HEK293 (cell line): ENCODE measurements at regions not wholly inside any gene's neighbourhood (a gene's known extent, or its start where the extent isn't known, plus 50 kb on each side); places are given as distances from the start of the nearest gene placed in this dataset.

Source experiments
- CTCF ChIA-PET: fragments of 350-600 bp; formaldehyde crosslinking; extraction: SDS; loops from one replicate; lab custom pipeline; 2021; ENCODE audit warnings: antibody characterized with exemption; lab: Yijun Ruan, JAX
- POLR2A ChIA-PET: fragments of 300-600 bp; formaldehyde crosslinking; extraction: SDS; loops from one replicate; lab custom pipeline; 2020; ENCODE audit warnings: antibody characterized with exemption, inconsistent platforms; lab: Yijun Ruan, JAX
- H3K27ac ChIP-seq: fragments of 200-500 bp; sonication (Bioruptor generic); 2 replicates; pipeline ENCODE4 v1.5.1; 2014; ENCODE audit warnings: low read depth, low read length, control low read depth, inconsistent platforms; ENCODE audit errors: extremely low read depth
- H3K36me3 ChIP-seq, 2 experiments: fragments of 200-500 bp in 1 of 2; sonication (Bioruptor generic) in 1 of 2; 1 replicate in 1 of 2; 2 replicates in 1 of 2; pipeline ENCODE4 v1.5.1; 2014 to 2017; ENCODE audit warnings: inconsistent platforms in 2 of 2, low read length in 2 of 2; ENCODE audit not compliant: control insufficient read depth in 2 of 2, insufficient read depth in 1 of 2
- H3K4me1 ChIP-seq: fragments of 200-500 bp; sonication (Bioruptor generic); 2 replicates; pipeline ENCODE4 v1.5.1; 2014; ENCODE audit warnings: mild to moderate bottlenecking, low read length, inconsistent platforms; ENCODE audit not compliant: control insufficient read depth, insufficient read depth
- H3K4me3 ChIP-seq: 2 replicates; pipeline ENCODE4 v1.5.1; 2011; ENCODE audit warnings: low read depth, mild to moderate bottlenecking, control low read depth, low read length, moderate library complexity
- H3K9me3 ChIP-seq: fragments of 200-500 bp; sonication (Bioruptor generic); 2 replicates; pipeline ENCODE4 v1.5.1; 2014; ENCODE audit warnings: low read depth, low read length, inconsistent platforms; ENCODE audit not compliant: control insufficient read depth, insufficient read depth
- YY2 ChIP-seq: fragments of 450-650 bp; formaldehyde crosslinking; IDR thresholded peaks from 2 replicates; pipeline ENCODE4 v1.5.1; 2016; ENCODE audit warnings: missing biosample characterization, missing genetic modification characterization
- ZBTB1 ChIP-seq: fragments of 450-650 bp; formaldehyde crosslinking; IDR thresholded peaks from 2 replicates; pipeline ENCODE4 v1.5.1; 2016; ENCODE audit warnings: missing biosample characterization, missing genetic modification characterization
- ZBTB17 ChIP-seq: fragments of 450-650 bp; formaldehyde crosslinking; IDR thresholded peaks from 2 replicates; pipeline ENCODE4 v1.5.1; 2016; ENCODE audit warnings: missing biosample characterization, missing genetic modification characterization
- ZBTB21 ChIP-seq: fragments of 450-650 bp; formaldehyde crosslinking; IDR thresholded peaks from 2 replicates; pipeline ENCODE4 v1.5.1; 2017; ENCODE audit warnings: missing biosample characterization, missing genetic modification characterization
- ZFP37 ChIP-seq: fragments of 450-650 bp; formaldehyde crosslinking; IDR thresholded peaks from 2 replicates; pipeline ENCODE4 v1.5.1; 2016; ENCODE audit warnings: missing biosample characterization, missing genetic modification characterization
- ZNF10 ChIP-seq: fragments of 450-650 bp; formaldehyde crosslinking; IDR thresholded peaks from 2 replicates; pipeline ENCODE4 v1.5.1; 2017; ENCODE audit warnings: missing biosample characterization, missing genetic modification characterization
- ZNF2 ChIP-seq: fragments of 450-650 bp; formaldehyde crosslinking; IDR thresholded peaks from 2 replicates; pipeline ENCODE4 v1.5.1; 2016; ENCODE audit warnings: missing biosample characterization, missing genetic modification characterization
- ZNF266 ChIP-seq: fragments of 450-650 bp; formaldehyde crosslinking; IDR thresholded peaks from 2 replicates; pipeline ENCODE4 v1.5.1; 2016; ENCODE audit warnings: missing biosample characterization, missing genetic modification characterization, low read depth
- ZNF274 ChIP-seq, 2 experiments: fragments of 200-500 bp in 1 of 2; fragments of 450-650 bp in 1 of 2; sonication (Bioruptor generic) in 1 of 2; formaldehyde crosslinking in 1 of 2; IDR thresholded peaks; 2 replicates each; pipeline versions ENCODE4 v1.5.1 to v1.6.1; 2014 to 2016; ENCODE audit warnings: borderline replicate concordance in 1 of 2, inconsistent platforms in 1 of 2, low read length in 1 of 2, missing biosample characterization in 1 of 2, missing genetic modification characterization in 1 of 2
- ZNF37A ChIP-seq: fragments of 450-650 bp; IDR thresholded peaks from 2 replicates; pipeline ENCODE4 v1.5.1; 2018; ENCODE audit warnings: missing biosample characterization, missing genetic modification characterization
- ZNF404 ChIP-seq: fragments of 450-650 bp; formaldehyde crosslinking; IDR thresholded peaks from 2 replicates; pipeline ENCODE4 v1.5.1; 2017; ENCODE audit warnings: missing biosample characterization, missing genetic modification characterization
- ZNF423 ChIP-seq: fragments of 450-650 bp; formaldehyde crosslinking; IDR thresholded peaks from 2 replicates; pipeline ENCODE4 v1.5.1; 2016; ENCODE audit warnings: missing biosample characterization, missing genetic modification characterization
- ZNF433 ChIP-seq: fragments of 450-650 bp; formaldehyde crosslinking; IDR thresholded peaks from 2 replicates; pipeline ENCODE4 v1.5.1; 2016; ENCODE audit warnings: missing biosample characterization, missing genetic modification characterization, low read depth
- ZNF521 ChIP-seq: fragments of 450-650 bp; formaldehyde crosslinking; IDR thresholded peaks from 2 replicates; pipeline ENCODE4 v1.5.1; 2017; ENCODE audit warnings: missing biosample characterization, mild to moderate bottlenecking, missing genetic modification characterization
- ZNF555 ChIP-seq: fragments of 450-650 bp; formaldehyde crosslinking; conservative IDR thresholded peaks from 2 replicates; pipeline ENCODE4 v1.5.1; 2017; ENCODE audit warnings: missing biosample characterization, mild to moderate bottlenecking, missing genetic modification characterization, inconsistent platforms
- ZNF629 ChIP-seq: fragments of 450-650 bp; formaldehyde crosslinking; IDR thresholded peaks from 2 replicates; pipeline ENCODE4 v1.5.1; 2017; ENCODE audit warnings: missing biosample characterization, missing genetic modification characterization
- ZNF654 ChIP-seq: fragments of 450-650 bp; formaldehyde crosslinking; IDR thresholded peaks from 2 replicates; pipeline ENCODE4 v1.5.1; 2016; ENCODE audit warnings: low read depth, missing biosample characterization, missing genetic modification characterization
- ZNF76 ChIP-seq: fragments of 450-650 bp; formaldehyde crosslinking; IDR thresholded peaks from 2 replicates; pipeline ENCODE4; 2016; ENCODE audit warnings: low read depth, missing biosample characterization, missing genetic modification characterization, borderline replicate concordance
- ZNF768 ChIP-seq: fragments of 450-650 bp; formaldehyde crosslinking; IDR thresholded peaks from 2 replicates; pipeline ENCODE4 v1.5.1; 2018; ENCODE audit warnings: missing biosample characterization, mild to moderate bottlenecking, missing genetic modification characterization
- TF ChIP-seq, protein P1 (sequence below): fragments of 450-650 bp; formaldehyde crosslinking; IDR thresholded peaks from 2 replicates; pipeline ENCODE4 v1.5.1; 2016; ENCODE audit warnings: missing biosample characterization, missing genetic modification characterization
- TF ChIP-seq, protein P2 (sequence below): fragments of 450-650 bp; formaldehyde crosslinking; IDR thresholded peaks from 2 replicates; pipeline ENCODE4 v1.5.1; 2016; ENCODE audit warnings: missing biosample characterization, missing genetic modification characterization, low read depth
- TF ChIP-seq, protein P3 (sequence below): fragments of 450-650 bp; formaldehyde crosslinking; IDR thresholded peaks from 2 replicates; pipeline ENCODE4 v1.5.1; 2016; ENCODE audit warnings: missing biosample characterization, missing genetic modification characterization
- TF ChIP-seq, protein P4 (sequence below): fragments of 450-650 bp; formaldehyde crosslinking; IDR thresholded peaks from 2 replicates; pipeline ENCODE4 v1.5.1; 2016; ENCODE audit warnings: missing biosample characterization, missing genetic modification characterization

DNA sequence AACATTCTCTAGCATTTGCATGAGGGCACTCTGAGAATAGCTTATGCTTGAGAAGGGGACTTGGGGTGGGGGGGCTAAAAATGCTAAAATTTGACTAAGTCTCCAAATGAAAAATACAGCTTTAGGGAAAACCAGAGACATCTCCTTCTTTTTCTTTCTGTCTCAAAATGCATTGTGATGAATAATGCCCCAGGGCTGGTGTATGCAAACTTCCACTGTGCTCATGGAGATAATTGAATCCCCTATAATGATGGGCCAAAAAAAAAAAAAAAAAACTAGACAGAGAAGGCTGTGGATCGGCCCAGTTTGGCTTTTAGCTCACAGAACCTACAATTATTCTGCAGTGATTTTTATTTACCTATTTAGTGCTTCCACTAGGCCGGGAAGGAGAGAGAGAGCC, 147.9 kb upstream of the RORA start:
- H3K4me3 ChIP-seq, result no peak overlapping the region
- no peaks in the 10 kb centered on the region for H3K36me3 ChIP-seq
- POLR2A ChIA-PET, result no interaction called here
- no peak overlapping the region for H3K27ac ChIP-seq
- H3K9me3 ChIP-seq, result no peaks in the 10 kb centered on the region
- H3K4me1 ChIP-seq, result no peaks in the 10 kb centered on the region
- TF ChIP-seq, protein P1, sequence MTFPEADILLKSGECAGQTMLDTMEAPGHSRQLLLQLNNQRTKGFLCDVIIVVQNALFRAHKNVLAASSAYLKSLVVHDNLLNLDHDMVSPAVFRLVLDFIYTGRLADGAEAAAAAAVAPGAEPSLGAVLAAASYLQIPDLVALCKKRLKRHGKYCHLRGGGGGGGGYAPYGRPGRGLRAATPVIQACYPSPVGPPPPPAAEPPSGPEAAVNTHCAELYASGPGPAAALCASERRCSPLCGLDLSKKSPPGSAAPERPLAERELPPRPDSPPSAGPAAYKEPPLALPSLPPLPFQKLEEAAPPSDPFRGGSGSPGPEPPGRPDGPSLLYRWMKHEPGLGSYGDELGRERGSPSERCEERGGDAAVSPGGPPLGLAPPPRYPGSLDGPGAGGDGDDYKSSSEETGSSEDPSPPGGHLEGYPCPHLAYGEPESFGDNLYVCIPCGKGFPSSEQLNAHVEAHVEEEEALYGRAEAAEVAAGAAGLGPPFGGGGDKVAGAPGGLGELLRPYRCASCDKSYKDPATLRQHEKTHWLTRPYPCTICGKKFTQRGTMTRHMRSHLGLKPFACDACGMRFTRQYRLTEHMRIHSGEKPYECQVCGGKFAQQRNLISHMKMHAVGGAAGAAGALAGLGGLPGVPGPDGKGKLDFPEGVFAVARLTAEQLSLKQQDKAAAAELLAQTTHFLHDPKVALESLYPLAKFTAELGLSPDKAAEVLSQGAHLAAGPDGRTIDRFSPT (tag by site-specific recombination), result no peak
- TF ChIP-seq ZNF274 (IDR thresholded peaks at IDR 0.05; ENCODE audit: low read length), result no peak
- no peak for TF ChIP-seq ZNF274 (tag by site-specific recombination; IDR thresholded peaks at IDR 0.05; ENCODE audit: borderline replicate concordance)
- CTCF ChIA-PET, result no interaction called here

DNA sequence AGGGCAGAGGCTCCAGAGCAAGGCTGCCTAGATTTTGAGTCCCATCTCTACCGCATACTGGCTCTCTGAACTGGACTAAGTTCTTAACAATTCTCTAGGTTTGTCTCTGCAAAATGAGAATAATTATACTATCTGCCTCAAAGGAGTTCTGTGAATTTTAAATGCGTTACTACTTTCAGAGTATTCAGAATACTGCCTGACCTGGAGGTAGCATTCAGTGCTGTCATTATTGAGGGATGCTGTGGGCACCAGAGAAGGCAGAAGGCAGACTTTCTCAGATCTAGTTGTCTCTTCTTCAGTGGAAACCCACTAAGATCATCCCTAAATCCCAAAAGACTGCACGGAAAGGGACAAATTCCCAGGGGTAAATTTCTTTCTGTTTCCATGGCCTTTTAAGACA, 147.4 kb upstream of the RORA start:
- Histone ChIP-seq H3K9me3 (no peaks in the 10 kb centered on the region), H3K4me1 (no peaks in the 10 kb centered on the region), H3K27ac (no peak overlapping the region), H3K4me3 (no peak overlapping the region), H3K36me3 (no peaks in the 10 kb centered on the region)
- ChIA-PET CTCF (no interaction called here), POLR2A (no interaction called here)
- TF ChIP-seq ZBTB1 (no peak), ZBTB21 (tag by site-specific recombination) (no peak), ZNF423 (tag by site-specific recombination) (no peak), ZNF768 (no peak), ZNF37A (tag by site-specific recombination) (no peak), ZNF629 (no peak), ZNF10 (tag by site-specific recombination) (no peak)
- TF ChIP-seq, protein P2, sequence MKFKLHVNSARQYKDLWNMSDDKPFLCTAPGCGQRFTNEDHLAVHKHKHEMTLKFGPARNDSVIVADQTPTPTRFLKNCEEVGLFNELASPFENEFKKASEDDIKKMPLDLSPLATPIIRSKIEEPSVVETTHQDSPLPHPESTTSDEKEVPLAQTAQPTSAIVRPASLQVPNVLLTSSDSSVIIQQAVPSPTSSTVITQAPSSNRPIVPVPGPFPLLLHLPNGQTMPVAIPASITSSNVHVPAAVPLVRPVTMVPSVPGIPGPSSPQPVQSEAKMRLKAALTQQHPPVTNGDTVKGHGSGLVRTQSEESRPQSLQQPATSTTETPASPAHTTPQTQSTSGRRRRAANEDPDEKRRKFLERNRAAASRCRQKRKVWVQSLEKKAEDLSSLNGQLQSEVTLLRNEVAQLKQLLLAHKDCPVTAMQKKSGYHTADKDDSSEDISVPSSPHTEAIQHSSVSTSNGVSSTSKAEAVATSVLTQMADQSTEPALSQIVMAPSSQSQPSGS (tag by site-specific recombination), result no peak
- TF ChIP-seq, protein P3, sequence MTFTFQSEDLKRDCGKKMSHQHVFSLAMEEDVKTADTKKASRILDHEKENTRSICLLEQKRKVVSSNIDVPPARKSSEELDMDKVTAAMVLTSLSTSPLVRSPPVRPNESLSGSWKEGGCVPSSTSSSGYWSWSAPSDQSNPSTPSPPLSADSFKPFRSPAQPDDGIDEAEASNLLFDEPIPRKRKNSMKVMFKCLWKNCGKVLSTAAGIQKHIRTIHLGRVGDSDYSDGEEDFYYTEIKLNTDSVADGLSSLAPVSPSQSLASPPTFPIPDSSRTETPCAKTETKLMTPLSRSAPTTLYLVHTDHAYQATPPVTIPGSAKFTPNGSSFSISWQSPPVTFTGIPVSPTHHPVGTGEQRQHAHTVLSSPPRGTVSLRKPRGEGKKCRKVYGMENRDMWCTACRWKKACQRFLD, result no peak
- TF ChIP-seq, protein P4, sequence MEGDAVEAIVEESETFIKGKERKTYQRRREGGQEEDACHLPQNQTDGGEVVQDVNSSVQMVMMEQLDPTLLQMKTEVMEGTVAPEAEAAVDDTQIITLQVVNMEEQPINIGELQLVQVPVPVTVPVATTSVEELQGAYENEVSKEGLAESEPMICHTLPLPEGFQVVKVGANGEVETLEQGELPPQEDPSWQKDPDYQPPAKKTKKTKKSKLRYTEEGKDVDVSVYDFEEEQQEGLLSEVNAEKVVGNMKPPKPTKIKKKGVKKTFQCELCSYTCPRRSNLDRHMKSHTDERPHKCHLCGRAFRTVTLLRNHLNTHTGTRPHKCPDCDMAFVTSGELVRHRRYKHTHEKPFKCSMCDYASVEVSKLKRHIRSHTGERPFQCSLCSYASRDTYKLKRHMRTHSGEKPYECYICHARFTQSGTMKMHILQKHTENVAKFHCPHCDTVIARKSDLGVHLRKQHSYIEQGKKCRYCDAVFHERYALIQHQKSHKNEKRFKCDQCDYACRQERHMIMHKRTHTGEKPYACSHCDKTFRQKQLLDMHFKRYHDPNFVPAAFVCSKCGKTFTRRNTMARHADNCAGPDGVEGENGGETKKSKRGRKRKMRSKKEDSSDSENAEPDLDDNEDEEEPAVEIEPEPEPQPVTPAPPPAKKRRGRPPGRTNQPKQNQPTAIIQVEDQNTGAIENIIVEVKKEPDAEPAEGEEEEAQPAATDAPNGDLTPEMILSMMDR, result no peak

DNA sequence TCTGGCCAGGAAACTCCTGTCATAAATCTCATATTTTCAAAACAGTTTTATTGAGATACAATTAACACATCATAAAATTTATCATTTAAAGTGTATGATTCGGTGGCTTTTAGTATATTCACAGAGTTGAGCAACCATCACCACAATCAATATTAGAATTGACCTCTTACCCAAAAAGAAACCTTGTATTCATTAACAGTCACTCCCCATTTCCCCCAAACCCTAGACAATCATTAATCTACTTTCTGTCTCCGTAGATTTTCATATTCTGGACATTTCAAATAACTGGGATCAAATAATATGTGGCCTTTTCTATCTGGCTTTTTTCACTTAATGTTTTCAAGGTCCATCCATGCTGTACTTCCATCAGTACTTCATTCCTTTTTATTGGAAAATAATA, 145.7 kb upstream of the RORA start:
- TF ChIP-seq ZNF2 (tag by site-specific recombination) (no peak), ZNF521 (tag by site-specific recombination) (no peak), ZNF266 (no peak), ZNF654 (tag by site-specific recombination) (no peak), ZFP37 (tag by site-specific recombination) (no peak), ZNF433 (tag by site-specific recombination) (no peak), ZBTB17 (tag by site-specific recombination) (no peak), ZNF555 (tag by site-specific recombination) (no peak), ZNF76 (tag by site-specific recombination) (no peak), ZNF404 (tag by site-specific recombination) (no peak), YY2 (no peak)
- TF ChIP-seq, protein P3, result no peak
- ChIA-PET CTCF (no interaction called here), POLR2A (no interaction called here)
- H3K4me3 ChIP-seq, result no peak overlapping the region
- no peaks in the 10 kb centered on the region for H3K4me1 ChIP-seq
- H3K9me3 ChIP-seq, result no peaks in the 10 kb centered on the region
- no peak overlapping the region for H3K27ac ChIP-seq
- no peaks in the 10 kb centered on the region for H3K36me3 ChIP-seq
